GM19351 (cell line): ENCODE measurements at regions not wholly inside any gene's neighbourhood (a gene's known extent, or its start where the extent isn't known, plus 50 kb on each side); places are given as distances from the start of the nearest gene placed in this dataset.
"Not testable (repeated sequence)": the region's sequence is repeated elsewhere in the genome, so short reads cannot be mapped to it uniquely, and the experiment has no call there.

ENCODE experiments used
- ATAC-seq: cut with Tn5 transposase; IDR thresholded peaks from one replicate; pipeline ENCODE4 v1.9.1; 2021; ENCODE audit warnings: mild to moderate bottlenecking, moderate library complexity; ENCODE audit not compliant: unreplicated experiment

- no peak for ATAC-seq
Measured at GRCh38 chr5:12910641-12911040, 1006.4 kb upstream of the CTNND2 start.

DNA sequence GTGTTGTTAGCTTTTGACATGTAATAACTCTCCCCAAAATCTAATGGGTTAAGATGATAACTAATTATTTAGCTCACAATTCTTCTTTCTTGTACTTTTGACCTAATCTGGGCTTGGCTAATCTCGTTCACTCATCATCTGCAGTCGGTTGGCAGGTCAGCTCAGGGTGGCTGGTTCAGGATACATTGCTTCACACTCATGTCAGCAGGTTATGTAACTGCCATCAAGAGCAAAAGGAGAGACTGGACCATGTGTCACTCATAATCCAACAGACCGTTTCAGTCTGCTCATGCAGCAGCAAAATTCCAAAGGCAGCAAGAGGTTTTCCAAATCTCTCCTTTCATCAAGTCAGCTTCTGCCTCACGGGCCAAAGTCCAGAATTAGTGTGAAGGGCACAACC lies 998.4 kb upstream of the CTNND2 start:
- ATAC-seq: no peak

GRCh38 chr5:12901696-12902095 lies 997.5 kb upstream of the CTNND2 start:
- ATAC-seq: no peak

DNA sequence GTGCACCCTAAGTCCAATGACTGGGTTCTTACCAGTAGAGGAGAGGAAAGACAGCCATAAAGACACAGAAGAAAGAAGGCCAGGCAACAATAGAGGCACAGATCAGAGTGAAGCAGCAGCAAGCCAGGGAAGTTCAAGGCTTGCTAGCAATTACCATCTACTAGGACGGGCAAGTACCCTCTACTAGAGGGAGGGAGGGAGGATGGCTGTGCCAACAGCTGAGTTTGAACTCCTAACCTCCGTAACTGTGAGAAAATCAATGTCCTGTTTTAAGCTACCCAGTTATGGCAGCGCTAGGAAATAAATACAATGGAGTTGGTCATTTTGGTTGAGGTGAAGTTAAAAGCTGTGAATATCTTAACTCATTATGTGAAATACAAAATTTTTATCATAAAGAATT lies 991.8 kb upstream of the CTNND2 start:
- no peak for ATAC-seq

GRCh38 chr5:12885018-12885417 lies 980.8 kb upstream of the CTNND2 start:
- no peak for ATAC-seq

- ATAC-seq: no peak
Measured at GRCh38 chr5:12883395-12883794, 979.1 kb upstream of the CTNND2 start.

DNA sequence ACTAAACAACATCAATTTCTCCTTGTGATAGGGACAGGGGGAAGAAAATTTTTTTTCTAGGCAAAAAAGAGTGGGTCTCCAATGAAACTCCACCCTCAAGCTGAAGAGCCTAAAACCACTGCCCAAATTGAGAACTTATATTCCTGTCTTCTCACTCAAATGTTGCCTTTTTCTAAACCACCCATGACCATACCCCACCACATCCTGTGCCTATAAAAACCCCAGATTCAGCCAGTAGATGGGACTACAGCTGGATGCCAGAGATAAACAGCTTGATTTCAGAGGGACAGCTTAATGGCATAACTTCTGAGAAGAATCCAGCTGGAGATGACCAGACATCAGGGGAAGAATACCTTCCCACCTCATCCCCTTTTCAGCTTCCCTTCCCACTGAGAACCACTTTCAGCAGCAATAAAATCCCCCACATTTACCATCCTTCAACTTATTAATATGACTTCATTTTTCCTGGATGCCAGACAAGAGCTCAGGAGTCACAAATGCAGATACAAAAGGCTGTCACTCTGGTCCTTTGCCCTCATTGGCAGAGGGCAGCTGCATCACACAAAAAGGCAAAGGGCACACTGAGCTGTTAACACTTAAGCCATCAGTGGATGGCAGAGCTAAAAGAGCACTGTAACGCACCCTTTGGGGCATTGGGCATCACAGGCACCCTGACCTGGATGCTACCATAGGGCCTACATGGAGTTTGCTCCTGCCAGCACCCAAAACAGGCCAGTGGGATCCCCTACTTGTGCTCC lies 972.5 kb upstream of the CTNND2 start:
- no peak for ATAC-seq

GRCh38 chr5:12870872-12871539 lies 966.8 kb upstream of the CTNND2 start:
- ATAC-seq: no peak

DNA sequence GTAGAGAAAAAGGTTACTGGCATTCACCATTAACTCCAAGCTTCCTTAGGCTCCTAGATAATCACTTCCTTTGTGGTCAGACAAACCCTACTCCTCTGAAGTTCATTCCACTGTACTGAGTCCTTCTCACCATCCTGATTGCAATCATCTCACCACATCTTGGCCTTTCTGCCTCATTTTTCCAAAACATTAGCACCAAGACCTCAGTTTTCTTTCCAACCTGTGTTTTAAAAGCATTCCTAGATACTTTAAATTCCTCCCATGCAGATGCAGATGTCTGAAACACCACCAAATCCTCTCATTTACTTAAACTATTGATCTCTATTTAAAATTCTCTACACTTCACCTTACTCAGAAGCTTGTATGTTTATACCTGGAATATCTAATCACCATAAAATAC lies 961.3 kb upstream of the CTNND2 start:
- no peak for ATAC-seq

DNA sequence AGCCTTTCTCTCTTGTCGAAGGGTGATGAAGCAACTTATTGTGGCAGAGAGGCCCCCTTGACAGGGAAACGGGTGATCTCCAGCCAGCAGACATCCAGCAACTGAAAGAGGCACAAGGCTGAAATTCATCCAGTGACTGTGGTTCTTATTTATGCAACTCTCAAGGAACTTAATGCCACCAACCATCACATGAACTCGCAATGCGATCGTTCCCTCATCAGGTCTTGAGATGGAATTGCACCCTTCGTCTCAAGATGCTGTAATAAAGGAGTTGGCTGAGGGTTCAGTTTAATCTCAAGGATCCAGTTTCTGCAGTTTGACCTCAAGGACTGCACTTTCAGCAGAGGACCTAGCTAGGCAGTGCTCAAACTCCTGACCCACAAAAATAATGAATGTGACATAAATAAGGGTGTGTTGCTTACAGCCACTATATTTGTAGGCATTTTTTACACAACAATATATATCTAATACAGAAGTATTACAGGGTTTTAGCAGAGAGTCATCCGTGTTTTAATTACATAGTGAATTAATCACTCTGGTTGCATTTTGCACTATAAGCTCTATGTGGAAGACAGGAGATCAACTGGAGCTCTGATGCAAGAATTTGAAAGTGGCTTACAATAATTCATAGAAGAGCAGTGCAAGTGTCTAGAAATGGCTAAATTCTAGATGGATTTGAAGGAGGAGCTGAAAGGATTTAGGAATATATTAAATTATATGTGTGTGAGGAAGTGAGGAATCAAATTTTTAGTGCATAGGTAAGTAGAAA lies 957.8 kb upstream of the CTNND2 start:
- no peak for ATAC-seq

- ATAC-seq: not testable (repeated sequence)
Measured at GRCh38 chr5:12856105-12856504, 951.9 kb upstream of the CTNND2 start.

- ATAC-seq: no peak
Measured at GRCh38 chr5:12854386-12854785, 950.1 kb upstream of the CTNND2 start.

- no peak for ATAC-seq
Measured at GRCh38 chr5:12851761-12852160, 947.5 kb upstream of the CTNND2 start.

- no peak for ATAC-seq
Measured at GRCh38 chr5:12848709-12849108, 944.5 kb upstream of the CTNND2 start.

DNA sequence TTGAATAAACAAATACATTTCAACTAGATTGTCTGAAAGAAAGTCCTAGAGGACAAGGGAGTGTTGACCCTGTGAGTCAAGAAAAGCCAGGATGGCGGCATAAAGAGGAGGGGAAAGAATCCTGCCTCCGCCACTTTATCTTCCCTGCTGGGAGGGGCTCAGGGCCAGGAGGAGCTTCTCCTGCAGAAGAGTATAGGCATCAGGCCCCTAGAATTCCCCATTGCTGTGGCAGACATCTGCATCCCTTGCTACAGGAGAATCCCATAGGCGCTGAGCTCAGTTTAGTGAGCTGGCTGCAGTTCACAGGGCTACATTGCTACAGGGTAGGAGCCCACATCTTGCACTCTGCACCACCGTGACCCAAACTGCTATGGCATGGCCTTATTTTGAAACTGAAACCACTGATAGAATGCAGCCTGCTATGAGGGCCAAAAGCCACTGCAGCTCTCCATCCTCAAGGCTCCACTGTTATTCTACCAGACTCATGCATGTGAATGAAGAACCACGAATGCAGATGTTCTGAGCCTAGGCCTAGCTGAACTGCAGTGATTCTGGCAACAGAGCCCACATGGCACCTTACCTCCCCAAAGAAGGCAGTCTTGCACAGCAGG lies 941.4 kb upstream of the CTNND2 start:
- no peak for ATAC-seq

DNA sequence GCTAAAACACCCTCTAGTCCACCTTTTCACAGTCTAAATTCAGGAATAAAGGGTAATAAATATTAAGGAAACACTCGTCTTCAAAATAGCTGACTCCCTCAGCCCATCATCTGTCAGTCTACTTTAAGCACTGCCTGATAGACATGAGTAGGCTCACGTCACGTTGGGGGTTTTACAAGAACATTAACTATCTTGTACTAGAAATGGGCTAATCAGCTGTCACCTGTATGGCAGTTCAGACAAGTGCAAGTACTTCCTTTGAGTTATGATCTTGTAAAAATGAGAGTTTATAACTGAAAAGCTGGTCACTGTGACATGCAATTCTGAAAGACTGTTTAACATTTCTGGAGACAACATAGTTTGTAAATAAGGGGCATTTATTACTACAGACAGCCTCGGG lies 936.7 kb upstream of the CTNND2 start:
- no peak for ATAC-seq

DNA sequence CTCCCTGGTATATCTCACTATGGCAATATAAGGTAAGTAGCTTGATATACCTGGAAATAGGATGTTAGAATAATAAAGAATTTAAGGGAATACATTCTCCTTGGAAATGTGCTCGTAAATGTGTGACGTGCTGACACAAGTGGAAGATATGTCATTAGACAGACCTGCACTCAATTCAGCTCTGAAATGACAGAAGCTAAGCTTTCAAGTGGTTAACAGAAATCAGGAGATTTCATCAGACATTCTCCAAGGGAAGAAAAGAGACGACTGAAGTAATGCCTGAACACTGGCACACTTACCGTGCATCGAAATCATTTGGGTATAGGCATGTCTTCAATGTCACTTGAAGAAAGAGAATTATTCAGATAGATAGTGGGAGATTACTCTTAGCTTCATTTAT lies 933.3 kb upstream of the CTNND2 start:
- ATAC-seq: no peak

GRCh38 chr5:12825163-12825562 lies 920.9 kb upstream of the CTNND2 start:
- ATAC-seq: no peak

- no peak for ATAC-seq
Measured at GRCh38 chr5:12805165-12805698, 901.0 kb upstream of the CTNND2 start.

DNA sequence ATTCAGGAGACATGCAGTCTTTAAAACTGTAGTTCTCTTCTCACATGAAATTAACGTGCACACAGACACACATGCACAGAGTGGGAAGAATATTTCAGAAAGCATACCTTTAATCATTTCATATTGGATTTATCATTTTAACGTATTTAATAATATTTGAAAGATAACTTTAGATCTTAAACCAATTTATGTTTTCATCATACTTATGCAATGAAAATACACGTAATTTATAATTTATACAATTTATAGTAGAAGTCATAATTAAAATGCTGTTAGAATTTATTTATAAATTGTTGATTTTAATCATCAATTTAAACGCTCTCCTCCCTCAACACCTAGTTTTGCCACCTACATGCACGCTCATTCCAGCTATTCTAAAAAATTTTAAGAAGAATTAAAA lies 894.9 kb upstream of the CTNND2 start:
- no peak for ATAC-seq

DNA sequence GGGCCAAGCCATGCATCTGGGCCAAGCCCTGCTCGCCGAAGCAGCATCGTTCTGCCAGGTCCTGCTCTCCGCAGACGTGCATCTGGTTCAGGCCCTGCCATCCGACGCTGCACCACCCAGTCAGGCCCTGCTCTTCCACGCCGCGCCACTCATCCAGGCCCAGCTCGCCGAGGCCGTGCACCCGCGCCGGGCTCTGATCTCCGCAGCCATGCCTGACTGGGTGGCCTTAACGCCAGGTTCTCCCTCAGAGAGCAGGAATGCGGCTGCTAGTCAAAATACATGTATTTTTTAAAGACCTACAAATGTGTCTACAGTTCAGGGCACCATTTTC lies 891.1 kb upstream of the CTNND2 start:
- ATAC-seq: no peak
